ENCODE measurements at regions not wholly inside any gene's neighbourhood (a gene's known extent, or its start where the extent isn't known, plus 50 kb on each side); places are given as distances from the start of the nearest gene placed in this dataset.

- H3K36me3 ChIP-seq (ENCODE audit: insufficient read depth in 1 of 2, low read depth in 1 of 2): no peaks in the 10 kb centered on the region
- no peak for DNase-seq
- intact Hi-C loops (cut with DNase I): no loop called here
- ATAC-seq: no peak
- WGBS, 3 donors: 48 to 64% (median 58%) methylated on average over 1 of the region's 1 CpG
- no peak for TF ChIP-seq CTCF (IDR thresholded peaks at IDR 0.05)
- H3K9me3 ChIP-seq: no peaks in the 10 kb centered on the region
- no peaks in the 10 kb centered on the region for H3K27me3 ChIP-seq (ENCODE audit: insufficient read depth in 3 of 3, low read length in 2 of 3)
- no peak overlapping the region for H3K27ac ChIP-seq
- H3K4me3 ChIP-seq: no peak overlapping the region
- no peaks in the 10 kb centered on the region for H3K4me1 ChIP-seq
Measured at GRCh38 chrX:143994206-143994605, 110.3 kb downstream of the UBE2NL start.

- ATAC-seq (no peak), DNase-seq (no peak)
- TF ChIP-seq CTCF (IDR thresholded peaks at IDR 0.05): no peak
- Histone ChIP-seq H3K4me1 (no peaks in the 10 kb centered on the region), H3K36me3 (ENCODE audit: insufficient read depth in 1 of 2, low read depth in 1 of 2) (no peaks in the 10 kb centered on the region), H3K27me3 (ENCODE audit: insufficient read depth in 3 of 3, low read length in 2 of 3) (no peaks in the 10 kb centered on the region), H3K9me3 (no peaks in the 10 kb centered on the region), H3K4me3 (no peak overlapping the region), H3K27ac (no peak overlapping the region)
- 87 to 94% (median 90%) methylated on average over 4 to 6 of the region's 6 CpGs for WGBS, 3 donors
- intact Hi-C loops (cut with DNase I): no loop called here
Measured at GRCh38 chrX:143998261-143998660, 114.4 kb downstream of the UBE2NL start.

- no peak overlapping the region for H3K4me3 ChIP-seq
- H3K9me3 ChIP-seq: no peaks in the 10 kb centered on the region
- no peak for TF ChIP-seq CTCF (IDR thresholded peaks at IDR 0.05)
- no peak for DNase-seq
- H3K27me3 ChIP-seq (ENCODE audit: insufficient read depth in 3 of 3, low read length in 2 of 3): no peaks in the 10 kb centered on the region
- no peak for ATAC-seq
- intact Hi-C loops (cut with DNase I): no loop called here
- no peak overlapping the region for H3K27ac ChIP-seq
- no peaks in the 10 kb centered on the region for H3K4me1 ChIP-seq
- no peaks in the 10 kb centered on the region for H3K36me3 ChIP-seq (ENCODE audit: insufficient read depth in 1 of 2, low read depth in 1 of 2)
Measured at GRCh38 chrX:144006811-144007210, 122.9 kb downstream of the UBE2NL start.

DNA sequence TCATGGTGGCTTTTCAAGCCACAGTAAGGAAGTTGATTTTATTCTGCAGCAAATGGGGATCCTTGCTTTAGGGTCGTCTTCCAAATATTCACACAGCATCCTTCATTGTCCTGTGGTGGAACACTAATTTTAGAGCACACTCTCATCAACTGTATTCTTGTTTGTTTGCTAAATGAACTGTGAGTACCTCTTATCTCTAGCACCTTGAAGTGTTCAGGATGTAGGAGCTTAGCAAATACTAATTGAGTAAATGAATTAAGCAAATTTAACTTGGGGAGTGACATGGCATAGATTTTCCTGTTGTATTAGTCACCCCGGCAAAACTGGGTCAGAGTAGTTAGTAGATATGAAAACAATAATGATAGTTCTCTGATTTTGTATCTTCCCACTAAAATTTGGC lies 156.9 kb downstream of the UBE2NL start:
- no peak for TF ChIP-seq CTCF (IDR thresholded peaks at IDR 0.05)
- H3K36me3 ChIP-seq (ENCODE audit: insufficient read depth in 1 of 2, low read depth in 1 of 2): no peaks in the 10 kb centered on the region
- intact Hi-C loops (cut with DNase I): no loop called here
- H3K4me3 ChIP-seq: no peak overlapping the region
- WGBS, 3 donors: 63 to 77% (median 75%) methylated on average over 2 of the region's 2 CpGs
- H3K27me3 ChIP-seq (ENCODE audit: insufficient read depth in 3 of 3, low read length in 2 of 3): no peaks in the 10 kb centered on the region
- H3K4me1 ChIP-seq: no peaks in the 10 kb centered on the region
- DNase-seq (no peak), ATAC-seq (no peak)
- H3K27ac ChIP-seq: no peak overlapping the region
- no peaks in the 10 kb centered on the region for H3K9me3 ChIP-seq

DNA sequence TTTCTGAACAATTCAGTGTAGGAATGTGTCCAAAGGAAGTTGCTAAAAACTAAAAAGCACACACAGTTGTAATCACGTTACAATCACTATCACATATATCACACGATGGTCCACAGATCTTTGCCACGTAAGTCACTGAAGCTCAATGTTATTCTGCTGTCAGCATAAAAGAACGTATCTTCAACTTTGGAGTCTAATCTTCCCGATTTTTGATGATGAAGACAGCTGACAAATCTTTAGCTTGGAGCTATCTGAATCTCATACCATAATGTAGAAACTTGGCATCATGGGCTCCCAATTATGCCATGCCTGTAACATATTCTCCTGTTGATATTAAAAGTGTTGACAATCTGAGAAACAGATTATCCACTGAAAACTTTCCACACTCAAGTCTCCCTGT lies 158.4 kb downstream of the UBE2NL start:
- intact Hi-C loops (cut with DNase I): no loop called here
- H3K4me3 ChIP-seq: no peak overlapping the region
- no peaks in the 10 kb centered on the region for H3K4me1 ChIP-seq
- H3K9me3 ChIP-seq: no peaks in the 10 kb centered on the region
- no peaks in the 10 kb centered on the region for H3K27me3 ChIP-seq (ENCODE audit: insufficient read depth in 3 of 3, low read length in 2 of 3)
- no peak for DNase-seq
- no peak overlapping the region for H3K27ac ChIP-seq
- WGBS, 3 donors: 57 to 80% (median 80%) methylated on average over 5 of the region's 5 CpGs
- ATAC-seq: no peak
- no peak for TF ChIP-seq CTCF (IDR thresholded peaks at IDR 0.05)
- no peaks in the 10 kb centered on the region for H3K36me3 ChIP-seq (ENCODE audit: insufficient read depth in 1 of 2, low read depth in 1 of 2)

All from psoas muscle (tissue), 7 donors.